GM21381 (cell line): ENCODE measurements at regions not wholly inside any gene's neighbourhood (a gene's known extent, or its start where the extent isn't known, plus 50 kb on each side); places are given as distances from the start of the nearest gene placed in this dataset.

Experiments used
- ATAC-seq: cut with Tn5 transposase; IDR thresholded peaks from one replicate; pipeline ENCODE4 v1.9.1; 2021; ENCODE audit warnings: mild to moderate bottlenecking, moderate library complexity; ENCODE audit not compliant: unreplicated experiment

GRCh38 chr16:76226011-76226410, 51.2 kb upstream of the CNTNAP4 start:
- ATAC-seq: no peak

- ATAC-seq: no peak
These were observed 50.7 kb upstream of the CNTNAP4 start for GRCh38 chr16:76226481-76226880.
